ENCODE measurements at regions not wholly inside any gene's neighbourhood (a gene's known extent, or its start where the extent isn't known, plus 50 kb on each side); places are given as distances from the start of the nearest gene placed in this dataset.

DNA sequence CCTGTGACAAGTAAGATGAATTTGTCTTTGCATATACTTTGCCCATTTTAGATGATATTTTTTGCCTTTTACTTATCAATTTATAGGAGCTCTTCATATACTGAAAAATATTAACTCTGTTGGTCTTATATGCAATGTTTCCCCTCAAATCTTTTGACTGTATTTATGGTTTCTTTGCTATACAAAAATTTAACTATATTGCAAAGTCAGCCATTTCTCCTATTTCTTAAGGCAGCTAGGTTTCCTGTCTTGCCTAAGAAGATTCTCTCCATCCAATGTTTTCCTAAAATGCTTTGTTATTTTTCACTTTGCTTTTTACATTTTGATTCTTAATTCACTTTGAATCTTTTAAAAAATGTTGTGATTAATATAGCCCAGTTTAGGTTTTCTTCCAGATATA lies 273.1 kb downstream of the NSG2 start:
- intact Hi-C loops (cut with DNase I; ENCODE audit: low total_unique reads) = no loop called here
- H3K36me3 ChIP-seq = no peaks in the 10 kb centered on the region
- H3K27me3 ChIP-seq (replicated peaks in 1 of 7) = peaks cover 0 to 76% (median 3%) of the 10 kb centered on the region in 7 donors
- no peak for DNase-seq
- no peak overlapping the region for H3K27ac ChIP-seq
- no peaks in the 10 kb centered on the region for H3K9me3 ChIP-seq
- no peak overlapping the region for H3K4me3 ChIP-seq
- no peaks in the 10 kb centered on the region for H3K4me1 ChIP-seq
- TF ChIP-seq POLR2AphosphoS5 (IDR thresholded peaks at IDR 0.05) (no peak), POLR2A (IDR thresholded peaks at IDR 0.05) (no peak)
- TF ChIP-seq, protein P1, sequence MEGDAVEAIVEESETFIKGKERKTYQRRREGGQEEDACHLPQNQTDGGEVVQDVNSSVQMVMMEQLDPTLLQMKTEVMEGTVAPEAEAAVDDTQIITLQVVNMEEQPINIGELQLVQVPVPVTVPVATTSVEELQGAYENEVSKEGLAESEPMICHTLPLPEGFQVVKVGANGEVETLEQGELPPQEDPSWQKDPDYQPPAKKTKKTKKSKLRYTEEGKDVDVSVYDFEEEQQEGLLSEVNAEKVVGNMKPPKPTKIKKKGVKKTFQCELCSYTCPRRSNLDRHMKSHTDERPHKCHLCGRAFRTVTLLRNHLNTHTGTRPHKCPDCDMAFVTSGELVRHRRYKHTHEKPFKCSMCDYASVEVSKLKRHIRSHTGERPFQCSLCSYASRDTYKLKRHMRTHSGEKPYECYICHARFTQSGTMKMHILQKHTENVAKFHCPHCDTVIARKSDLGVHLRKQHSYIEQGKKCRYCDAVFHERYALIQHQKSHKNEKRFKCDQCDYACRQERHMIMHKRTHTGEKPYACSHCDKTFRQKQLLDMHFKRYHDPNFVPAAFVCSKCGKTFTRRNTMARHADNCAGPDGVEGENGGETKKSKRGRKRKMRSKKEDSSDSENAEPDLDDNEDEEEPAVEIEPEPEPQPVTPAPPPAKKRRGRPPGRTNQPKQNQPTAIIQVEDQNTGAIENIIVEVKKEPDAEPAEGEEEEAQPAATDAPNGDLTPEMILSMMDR (IDR thresholded peaks at IDR 0.05 in 8 of 11, conservative IDR thresholded peaks at IDR 0.05 in 3 of 11) = no peak

DNA sequence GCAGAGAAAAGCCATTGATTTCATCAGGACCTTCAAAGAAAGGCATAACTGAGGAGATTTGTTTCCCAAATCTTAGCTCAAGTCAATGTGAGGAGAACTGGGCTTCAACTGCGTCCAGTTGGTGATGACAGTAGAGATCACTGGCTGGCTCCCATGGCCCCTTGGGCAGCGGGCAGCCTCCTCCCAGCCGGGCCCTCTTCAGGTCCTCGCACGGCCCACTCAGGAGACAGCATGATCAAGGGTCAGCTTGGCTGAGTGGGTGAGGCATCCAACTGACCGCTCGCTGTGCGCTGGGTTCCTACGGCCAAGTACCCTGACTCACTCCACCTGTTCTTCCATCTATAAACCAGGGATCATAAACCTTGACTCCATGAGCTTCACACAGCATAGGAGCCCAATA lies 274.0 kb downstream of the NSG2 start:
- peaks cover 0 to 74% (median 7%) of the 10 kb centered on the region in 7 donors for H3K27me3 ChIP-seq (replicated peaks in 1 of 7)
- H3K9me3 ChIP-seq = no peaks in the 10 kb centered on the region
- H3K4me1 ChIP-seq = no peaks in the 10 kb centered on the region
- H3K4me3 ChIP-seq = no peak overlapping the region
- WGBS, 5 donors = 74 to 87% (median 84%) methylated on average over 7 to 9 of the region's 9 CpGs
- H3K36me3 ChIP-seq = no peaks in the 10 kb centered on the region
- DNase-seq = peak; percentile 61
- TF ChIP-seq, protein P1 (IDR thresholded peaks at IDR 0.05 in 8 of 11, conservative IDR thresholded peaks at IDR 0.05 in 3 of 11) = no peak
- TF ChIP-seq POLR2A (IDR thresholded peaks at IDR 0.05) (no peak), POLR2AphosphoS5 (IDR thresholded peaks at IDR 0.05) (no peak)
- intact Hi-C loops (cut with DNase I; ENCODE audit: low total_unique reads) = no loop called here
- no peak overlapping the region for H3K27ac ChIP-seq

DNA sequence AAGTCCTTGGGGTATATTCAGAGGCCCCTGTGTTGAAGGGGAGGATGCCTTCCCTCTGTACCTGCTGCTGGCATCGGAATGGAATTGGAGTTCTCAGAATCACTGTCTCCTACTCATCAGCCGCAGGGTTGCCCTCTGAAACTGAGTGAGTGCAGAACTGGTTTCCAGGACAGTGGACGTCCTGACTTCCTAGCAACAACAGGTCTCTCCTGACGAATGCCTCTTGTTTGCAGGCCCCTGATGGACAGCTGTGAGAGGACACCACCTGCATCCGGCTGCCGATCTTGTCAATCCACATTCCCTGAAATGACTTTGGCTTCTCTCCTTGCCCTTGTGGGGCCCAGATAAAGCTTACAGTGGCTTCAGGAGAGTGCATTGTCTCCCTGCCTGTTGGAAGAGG lies 274.5 kb downstream of the NSG2 start:
- TF ChIP-seq POLR2AphosphoS5 (IDR thresholded peaks at IDR 0.05) (no peak), POLR2A (IDR thresholded peaks at IDR 0.05) (no peak)
- TF ChIP-seq, protein P1 (IDR thresholded peaks at IDR 0.05 in 8 of 11, conservative IDR thresholded peaks at IDR 0.05 in 3 of 11) = no peak
- 68 to 81% (median 69%) methylated on average over 6 of the region's 6 CpGs for WGBS, 5 donors
- H3K27me3 ChIP-seq (replicated peaks in 1 of 7) = peaks cover 0 to 69% (median 7%) of the 10 kb centered on the region in 7 donors
- H3K36me3 ChIP-seq = no peaks in the 10 kb centered on the region
- intact Hi-C loops (cut with DNase I; ENCODE audit: low total_unique reads) = no loop called here
- H3K4me1 ChIP-seq = no peaks in the 10 kb centered on the region
- H3K4me3 ChIP-seq = no peak overlapping the region
- no peak overlapping the region for H3K27ac ChIP-seq
- peak; percentile 41 for DNase-seq
- no peaks in the 10 kb centered on the region for H3K9me3 ChIP-seq

DNA sequence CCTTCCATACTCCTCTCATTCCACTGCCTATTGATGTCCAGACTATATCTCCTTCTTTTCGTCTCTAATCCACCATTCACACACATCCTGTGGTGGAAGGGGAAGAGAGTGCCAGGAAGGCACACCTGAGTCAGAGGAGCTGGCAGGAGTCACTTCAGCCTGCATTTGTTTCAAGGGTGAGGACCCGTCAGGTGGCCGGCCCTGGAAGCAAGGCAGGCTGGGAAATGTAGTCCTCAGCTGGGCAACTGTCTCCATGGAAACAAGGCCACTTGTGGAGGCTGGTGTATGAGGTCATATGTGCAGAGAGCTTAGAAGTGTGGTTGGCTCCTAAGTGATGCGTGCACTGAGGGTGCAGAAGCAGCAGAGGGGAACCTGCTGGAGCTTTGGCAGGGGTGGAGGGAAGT lies 278.4 kb downstream of the NSG2 start:
- 8 to 13% (median 9%) methylated on average over 4 of the region's 4 CpGs for WGBS, 5 donors
- intact Hi-C loops (cut with DNase I; ENCODE audit: low total_unique reads) = no loop called here

DNA sequence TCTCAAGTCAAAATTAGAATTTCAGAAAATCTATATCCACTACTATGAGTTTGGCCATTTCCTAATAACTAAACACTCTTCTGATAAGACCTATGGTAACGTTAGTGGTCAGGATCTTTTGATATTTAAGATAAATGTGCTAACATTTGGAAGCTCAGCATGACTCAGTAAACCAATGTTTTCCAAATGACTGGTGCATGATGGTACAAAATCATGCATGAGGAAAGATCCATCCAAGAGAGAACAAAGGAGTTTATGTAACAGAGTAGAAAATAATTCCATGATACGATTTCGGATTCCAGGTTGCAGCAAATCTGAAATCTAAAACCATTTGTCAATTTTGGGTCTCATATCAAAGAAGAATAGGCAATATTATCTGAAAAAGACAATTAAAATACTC lies 279.2 kb downstream of the NSG2 start:
- DNase-seq = no peak
- Histone ChIP-seq H3K4me1 (no peaks in the 10 kb centered on the region), H3K27me3 (replicated peaks in 1 of 7) (peaks cover 0 to 77% (median 11%) of the 10 kb centered on the region in 7 donors), H3K4me3 (no peak overlapping the region), H3K9me3 (no peaks in the 10 kb centered on the region), H3K27ac (no peak overlapping the region), H3K36me3 (no peaks in the 10 kb centered on the region)
- intact Hi-C loops (cut with DNase I; ENCODE audit: low total_unique reads) = no loop called here
- TF ChIP-seq POLR2A (IDR thresholded peaks at IDR 0.05) (no peak), POLR2AphosphoS5 (IDR thresholded peaks at IDR 0.05) (no peak)
- TF ChIP-seq, protein P1 (IDR thresholded peaks at IDR 0.05 in 8 of 11, conservative IDR thresholded peaks at IDR 0.05 in 3 of 11) = no peak
- WGBS, 5 donors = 50 to 76% (median 68%) methylated on average over 3 of the region's 3 CpGs

More for the DNA sequence above, 278.4 kb downstream of the NSG2 start:
- H3K9me3 ChIP-seq = no peaks in the 10 kb centered on the region
- H3K36me3 ChIP-seq = no peaks in the 10 kb centered on the region
- no peaks in the 10 kb centered on the region for H3K4me1 ChIP-seq
- no peak overlapping the region for H3K4me3 ChIP-seq
- DNase-seq = peak; percentile 61
- TF ChIP-seq POLR2AphosphoS5 (IDR thresholded peaks at IDR 0.05) (no peak), POLR2A (IDR thresholded peaks at IDR 0.05) (no peak)
- no peak overlapping the region for H3K27ac ChIP-seq
- peaks cover 0 to 77% (median 11%) of the 10 kb centered on the region in 7 donors for H3K27me3 ChIP-seq (replicated peaks in 1 of 7)
